GM12878 (cell line): ENCODE measurements at regions not wholly inside any gene's neighbourhood (a gene's known extent, or its start where the extent isn't known, plus 50 kb on each side); places are given as distances from the start of the nearest gene placed in this dataset.

Experiments used
- BCLAF1 ChIP-seq: fragments of 450-650 bp; IDR thresholded peaks from 2 replicates; pipeline ENCODE4 v1.6.1; 2017; ENCODE audit warnings: antibody characterized with exemption, mild to moderate bottlenecking, moderate library complexity
- CEBPB ChIP-seq, 2 experiments: fragments of 150-350 bp in 1 of 2; IDR thresholded peaks; 2 replicates each; pipeline ENCODE4 v1.6.1; 2012 to 2014; ENCODE audit warnings: low read depth in 2 of 2, low read length in 2 of 2, borderline replicate concordance in 1 of 2, inconsistent platforms in 1 of 2
- ETV6 ChIP-seq, 2 experiments: fragments of 450-650 bp in 1 of 2; IDR thresholded peaks in 1 of 2; conservative IDR thresholded peaks in 1 of 2; 2 replicates each; pipeline ENCODE4 v1.6.1; 2014; ENCODE audit warnings: antibody characterized with exemption in 1 of 2, borderline replicate concordance in 1 of 2, low read depth in 1 of 2, mild to moderate bottlenecking in 1 of 2, moderate library complexity in 1 of 2
- EZH2 ChIP-seq: IDR thresholded peaks from 2 replicates; pipeline ENCODE4 v1.6.1; 2012; ENCODE audit warnings: low read depth, mild to moderate bottlenecking, control low read depth, inconsistent platforms, low read length, borderline replicate concordance; ENCODE audit not compliant: control insufficient read depth
- HDAC2 ChIP-seq: fragments of 200-600 bp; sonication (generic); IDR thresholded peaks from 2 replicates; pipeline ENCODE4 v1.6.1; 2017
- HDAC6 ChIP-seq: fragments of 200-600 bp; sonication (generic); IDR thresholded peaks from one replicate; pipeline ENCODE4 v1.8.0; 2017; ENCODE audit warnings: antibody characterized with exemption; ENCODE audit not compliant: unreplicated experiment
- KDM1A ChIP-seq: fragments of 200-600 bp; sonication (generic); IDR thresholded peaks from 2 replicates; pipeline ENCODE4 v1.6.1; 2016; ENCODE audit warnings: borderline replicate concordance
- MAX ChIP-seq: IDR thresholded peaks from 2 replicates; pipeline ENCODE4 v1.6.1; 2012; ENCODE audit warnings: low read depth, low read length, improper control_type of control experiment
- TCF7 ChIP-seq: IDR thresholded peaks from 2 replicates; pipeline ENCODE4 v1.6.1; 2014; ENCODE audit warnings: antibody characterized with exemption, borderline replicate concordance
- WRNIP1 ChIP-seq: IDR thresholded peaks from 2 replicates; pipeline ENCODE4 v1.6.1; 2011; ENCODE audit warnings: low read depth, low read length, improper control_type of control experiment, borderline replicate concordance
- ZNF217 ChIP-seq: fragments of 450-650 bp; IDR thresholded peaks from 2 replicates; pipeline ENCODE4 v1.6.1; 2017; ENCODE audit warnings: antibody characterized with exemption, mild to moderate bottlenecking
- ZNF384 ChIP-seq: IDR thresholded peaks from 2 replicates; pipeline ENCODE4 v1.6.1; 2012; ENCODE audit warnings: low read depth, mild to moderate bottlenecking, low read length, improper control_type of control experiment, borderline replicate concordance
- TF ChIP-seq, protein P1 (sequence below): fragments of 450-650 bp; IDR thresholded peaks from 2 replicates; pipeline ENCODE4 v1.6.1; 2016; ENCODE audit warnings: mild to moderate bottlenecking, moderate library complexity, borderline replicate concordance

- TF ChIP-seq BCLAF1 (no peak), ZNF384 (no peak), WRNIP1 (no peak), EZH2 (no peak), ZNF217 (no peak), MAX (no peak), HDAC6 (no peak), TCF7 (no peak), CEBPB (IDR thresholded peaks at IDR 0.05; ENCODE audit: borderline replicate concordance in 1 of 2, low read depth in 2 of 2, low read length in 2 of 2) (no peak), HDAC2 (no peak), ETV6 (conservative IDR thresholded peaks at IDR 0.05 in 1 of 2, IDR thresholded peaks at IDR 0.05 in 1 of 2; ENCODE audit: borderline replicate concordance in 1 of 2, low read depth in 1 of 2) (no peak), KDM1A (no peak)
- TF ChIP-seq, protein P1, sequence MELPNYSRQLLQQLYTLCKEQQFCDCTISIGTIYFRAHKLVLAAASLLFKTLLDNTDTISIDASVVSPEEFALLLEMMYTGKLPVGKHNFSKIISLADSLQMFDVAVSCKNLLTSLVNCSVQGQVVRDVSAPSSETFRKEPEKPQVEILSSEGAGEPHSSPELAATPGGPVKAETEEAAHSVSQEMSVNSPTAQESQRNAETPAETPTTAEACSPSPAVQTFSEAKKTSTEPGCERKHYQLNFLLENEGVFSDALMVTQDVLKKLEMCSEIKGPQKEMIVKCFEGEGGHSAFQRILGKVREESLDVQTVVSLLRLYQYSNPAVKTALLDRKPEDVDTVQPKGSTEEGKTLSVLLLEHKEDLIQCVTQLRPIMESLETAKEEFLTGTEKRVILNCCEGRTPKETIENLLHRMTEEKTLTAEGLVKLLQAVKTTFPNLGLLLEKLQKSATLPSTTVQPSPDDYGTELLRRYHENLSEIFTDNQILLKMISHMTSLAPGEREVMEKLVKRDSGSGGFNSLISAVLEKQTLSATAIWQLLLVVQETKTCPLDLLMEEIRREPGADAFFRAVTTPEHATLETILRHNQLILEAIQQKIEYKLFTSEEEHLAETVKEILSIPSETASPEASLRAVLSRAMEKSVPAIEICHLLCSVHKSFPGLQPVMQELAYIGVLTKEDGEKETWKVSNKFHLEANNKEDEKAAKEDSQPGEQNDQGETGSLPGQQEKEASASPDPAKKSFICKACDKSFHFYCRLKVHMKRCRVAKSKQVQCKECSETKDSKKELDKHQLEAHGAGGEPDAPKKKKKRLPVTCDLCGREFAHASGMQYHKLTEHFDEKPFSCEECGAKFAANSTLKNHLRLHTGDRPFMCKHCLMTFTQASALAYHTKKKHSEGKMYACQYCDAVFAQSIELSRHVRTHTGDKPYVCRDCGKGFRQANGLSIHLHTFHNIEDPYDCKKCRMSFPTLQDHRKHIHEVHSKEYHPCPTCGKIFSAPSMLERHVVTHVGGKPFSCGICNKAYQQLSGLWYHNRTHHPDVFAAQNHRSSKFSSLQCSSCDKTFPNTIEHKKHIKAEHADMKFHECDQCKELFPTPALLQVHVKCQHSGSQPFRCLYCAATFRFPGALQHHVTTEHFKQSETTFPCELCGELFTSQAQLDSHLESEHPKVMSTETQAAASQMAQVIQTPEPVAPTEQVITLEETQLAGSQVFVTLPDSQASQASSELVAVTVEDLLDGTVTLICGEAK = no peak
- TF ChIP-seq, all 136 proteins: peak for 0
Measured at GRCh38 chr14:82359201-82359600, 825.5 kb upstream of the SEL1L start (continued).
